Esophagus muscularis mucosa (tissue), 3 donors: ENCODE measurements at regions not wholly inside any gene's neighbourhood (a gene's known extent, or its start where the extent isn't known, plus 50 kb on each side); places are given as distances from the start of the nearest gene placed in this dataset.
A peak's percentile ranks its signal among the peaks of the same experiment; 100 is the strongest.

Source experiments
- POLR2A ChIP-seq: fragments of 450-650 bp; IDR thresholded peaks from one replicate; pipeline ENCODE4 v1.6.1; 2017; ENCODE audit warnings: antibody characterized with exemption, moderate library complexity, mild to moderate bottlenecking, low read depth
- TF ChIP-seq, protein P1 (sequence below), 3 experiments: fragments of 200-600 bp in 2 of 3; fragments of 450-650 bp in 1 of 3; sonication (generic) in 2 of 3; IDR thresholded peaks; one replicate each; pipeline ENCODE4 v1.5.1; 2017 to 2019; ENCODE audit warnings: antibody characterized with exemption in 3 of 3, mild to moderate bottlenecking in 2 of 3, moderate library complexity in 1 of 3

GRCh38 chr11:88016392-88017170 lies 158.7 kb downstream of the RAB38 start:
- TF ChIP-seq, protein P1, sequence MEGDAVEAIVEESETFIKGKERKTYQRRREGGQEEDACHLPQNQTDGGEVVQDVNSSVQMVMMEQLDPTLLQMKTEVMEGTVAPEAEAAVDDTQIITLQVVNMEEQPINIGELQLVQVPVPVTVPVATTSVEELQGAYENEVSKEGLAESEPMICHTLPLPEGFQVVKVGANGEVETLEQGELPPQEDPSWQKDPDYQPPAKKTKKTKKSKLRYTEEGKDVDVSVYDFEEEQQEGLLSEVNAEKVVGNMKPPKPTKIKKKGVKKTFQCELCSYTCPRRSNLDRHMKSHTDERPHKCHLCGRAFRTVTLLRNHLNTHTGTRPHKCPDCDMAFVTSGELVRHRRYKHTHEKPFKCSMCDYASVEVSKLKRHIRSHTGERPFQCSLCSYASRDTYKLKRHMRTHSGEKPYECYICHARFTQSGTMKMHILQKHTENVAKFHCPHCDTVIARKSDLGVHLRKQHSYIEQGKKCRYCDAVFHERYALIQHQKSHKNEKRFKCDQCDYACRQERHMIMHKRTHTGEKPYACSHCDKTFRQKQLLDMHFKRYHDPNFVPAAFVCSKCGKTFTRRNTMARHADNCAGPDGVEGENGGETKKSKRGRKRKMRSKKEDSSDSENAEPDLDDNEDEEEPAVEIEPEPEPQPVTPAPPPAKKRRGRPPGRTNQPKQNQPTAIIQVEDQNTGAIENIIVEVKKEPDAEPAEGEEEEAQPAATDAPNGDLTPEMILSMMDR (IDR thresholded peaks at IDR 0.05), result peak; percentile 68 to 78 (median 69)
- TF ChIP-seq POLR2A, result no peak
